ENCODE measurements at regions not wholly inside any gene's neighbourhood (a gene's known extent, or its start where the extent isn't known, plus 50 kb on each side); places are given as distances from the start of the nearest gene placed in this dataset.
"Not testable (repeated sequence)": the region's sequence is repeated elsewhere in the genome, so short reads cannot be mapped to it uniquely, and the experiment has no call there.

- no peak for DNase-seq
Observed at GRCh38 chr5:18999478-18999877, 988.5 kb downstream of the CDH18 start.

GRCh38 chr5:19001054-19001453 is 986.9 kb downstream of the CDH18 start:
- DNase-seq: no peak

- no peak for DNase-seq
Observed at GRCh38 chr5:19001539-19001938, 986.5 kb downstream of the CDH18 start.

DNA sequence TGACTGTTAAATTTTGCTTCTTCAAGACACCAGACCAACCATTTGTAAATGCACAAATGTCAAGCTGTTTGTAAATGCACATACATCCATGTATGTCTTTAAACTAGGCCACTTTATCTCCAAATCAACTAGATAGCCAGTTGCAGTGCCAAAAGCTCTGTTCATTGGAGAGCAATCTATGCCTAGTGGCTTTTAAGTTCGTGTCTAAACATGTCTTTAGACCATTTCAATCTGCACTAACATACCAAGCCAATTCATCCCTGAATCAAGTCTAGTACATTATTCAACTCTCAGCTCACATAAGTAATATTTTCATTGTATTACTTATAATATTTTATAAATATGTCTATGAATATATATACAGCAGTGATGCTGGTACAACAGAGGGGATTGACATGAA is 985.9 kb downstream of the CDH18 start:
- DNase-seq: no peak

DNA sequence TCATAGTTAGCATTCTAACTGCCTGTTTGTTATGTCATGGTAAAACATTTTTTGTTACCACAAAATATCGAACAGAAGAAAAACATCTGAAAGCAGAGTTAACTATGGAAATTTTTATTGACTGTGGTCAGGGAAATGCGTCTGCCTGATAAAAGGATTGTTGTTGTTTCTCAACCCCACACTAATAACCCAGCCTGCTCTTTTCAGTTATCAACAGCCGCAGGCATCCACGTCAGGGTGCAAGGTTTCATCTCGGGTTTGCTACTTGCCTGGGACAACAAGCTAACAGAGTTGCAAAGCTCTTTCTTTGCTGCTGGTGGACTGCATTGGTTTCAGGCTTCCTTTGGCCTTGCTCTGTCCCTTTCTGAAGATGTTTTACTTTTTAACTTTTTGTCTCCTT is 969.2 kb downstream of the CDH18 start:
- DNase-seq: no peak

GRCh38 chr5:19031491-19031890 is 956.5 kb downstream of the CDH18 start:
- DNase-seq: no peak

DNA sequence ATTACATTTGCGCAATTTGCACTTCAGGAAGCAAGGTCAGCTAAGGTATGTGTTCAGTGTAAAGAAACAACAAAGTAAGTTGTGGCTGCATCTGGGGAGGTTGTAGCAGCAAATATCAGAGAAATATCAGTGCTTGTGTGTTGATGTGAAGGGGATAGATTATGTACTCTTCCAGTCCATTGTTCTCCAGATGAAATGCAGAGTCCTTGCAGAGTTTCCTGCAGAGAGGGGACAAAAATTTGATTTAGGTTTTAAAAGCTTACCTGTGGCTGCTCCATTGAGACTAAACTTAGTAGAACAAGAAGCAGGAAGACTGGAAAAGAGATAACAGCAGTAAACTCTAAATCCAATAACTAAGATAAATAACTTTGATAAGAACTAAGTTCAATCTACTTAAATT is 952.2 kb downstream of the CDH18 start:
- DNase-seq: no peak

DNA sequence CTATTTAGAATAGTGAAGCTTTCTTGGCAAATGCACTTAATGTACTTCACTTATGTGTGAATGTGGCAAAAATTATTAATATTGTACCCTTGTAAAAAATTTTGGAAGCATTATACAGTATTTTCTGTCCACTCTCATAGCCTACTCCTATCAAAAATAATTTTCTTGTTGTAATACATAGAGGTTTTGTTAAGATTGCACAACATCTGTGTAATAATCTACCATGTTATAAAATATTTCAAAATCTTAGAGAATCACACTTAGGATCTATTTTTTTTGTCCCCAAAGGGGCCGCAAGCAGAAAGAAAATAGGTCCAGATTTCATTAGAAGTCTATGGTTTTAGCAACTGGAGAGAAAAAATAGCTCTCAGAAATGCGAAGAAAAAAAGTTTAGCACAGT is 945.9 kb downstream of the CDH18 start:
- DNase-seq: no peak

- DNase-seq: no peak
Observed at GRCh38 chr5:19044311-19044710, 943.7 kb downstream of the CDH18 start.

GRCh38 chr5:19044931-19045695 is 942.9 kb downstream of the CDH18 start:
- DNase-seq: no peak

- no peak for DNase-seq
Observed at GRCh38 chr5:19047277-19047676, 940.7 kb downstream of the CDH18 start.

- DNase-seq: no peak
Observed at GRCh38 chr5:19048726-19049125, 939.3 kb downstream of the CDH18 start.

DNA sequence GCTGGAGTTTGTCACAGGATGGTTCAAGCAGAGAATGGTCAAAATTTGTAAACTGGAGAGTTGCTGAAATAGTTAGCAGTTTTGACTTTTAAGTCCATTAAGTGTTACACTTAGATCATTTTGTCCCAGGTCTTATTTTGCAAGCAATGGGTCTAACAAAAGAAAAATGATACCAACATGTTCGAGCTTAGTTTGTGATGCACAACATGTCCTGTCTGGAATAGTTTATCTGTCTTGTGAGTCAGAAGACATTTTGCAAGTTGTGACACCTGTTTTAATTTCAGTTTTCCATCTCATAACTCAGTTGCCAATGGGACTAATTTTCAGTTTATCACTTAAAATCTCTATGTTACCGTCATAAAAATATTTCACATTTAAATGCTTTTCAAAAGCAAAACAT is 929.8 kb downstream of the CDH18 start:
- DNase-seq: no peak

DNA sequence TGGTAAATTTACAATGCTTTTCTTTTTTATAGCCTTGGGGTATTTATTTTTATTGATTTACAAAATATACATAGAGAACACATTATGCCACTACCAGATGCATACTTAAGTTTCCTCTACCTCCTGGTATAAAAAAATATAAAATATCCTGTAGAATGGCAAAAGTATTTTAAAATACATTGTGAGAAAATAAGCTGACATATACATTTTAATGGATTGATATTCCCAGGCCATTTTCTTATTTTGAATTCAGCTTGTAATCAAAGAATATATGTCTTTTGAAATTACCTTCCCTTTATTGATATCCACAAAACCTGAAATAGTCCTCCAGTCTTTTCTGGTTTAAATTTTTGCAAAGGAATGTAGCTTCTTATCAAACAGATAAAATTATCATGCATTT is 923.9 kb downstream of the CDH18 start:
- no peak for DNase-seq

- DNase-seq: no peak
Observed at GRCh38 chr5:19067741-19068140, 920.3 kb downstream of the CDH18 start.

DNA sequence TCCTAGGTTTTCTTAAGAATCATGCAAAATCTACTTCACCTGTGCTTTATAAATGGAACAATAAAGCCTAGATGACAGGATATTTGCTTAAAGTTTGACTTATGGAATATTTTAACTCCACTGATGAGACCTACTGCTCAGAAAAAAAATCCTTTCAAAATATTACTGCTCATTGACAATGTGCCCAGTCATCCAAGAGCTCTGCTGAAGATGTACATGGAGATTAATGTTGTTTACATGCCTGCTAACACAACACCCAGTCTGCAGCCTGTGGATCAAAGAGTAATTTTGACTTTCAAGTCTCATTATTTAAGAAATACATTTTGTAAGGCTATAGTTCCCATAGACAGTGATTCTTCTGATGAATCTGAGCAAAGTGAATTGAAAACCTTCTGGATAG is 889.6 kb downstream of the CDH18 start:
- no peak for DNase-seq

GRCh38 chr5:19099195-19099594 is 888.8 kb downstream of the CDH18 start:
- no peak for DNase-seq

DNA sequence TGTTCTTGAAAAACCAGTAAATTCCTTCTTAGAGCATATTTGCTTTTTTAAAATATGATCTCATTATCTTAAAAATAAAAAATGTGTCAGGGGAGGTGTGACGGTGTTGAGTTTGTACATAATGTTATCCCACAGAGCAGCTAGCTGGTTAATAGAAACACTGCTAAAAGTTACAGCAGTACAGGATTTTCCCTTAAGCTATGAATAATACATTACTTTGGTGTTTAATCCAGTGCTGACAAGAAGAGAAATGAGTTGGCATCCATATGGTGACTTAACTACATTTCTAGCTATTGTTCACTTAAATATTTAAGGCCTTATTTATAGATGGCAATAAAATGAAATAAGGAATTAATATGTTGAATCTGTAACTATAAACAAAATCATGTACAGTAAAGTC is 883.1 kb downstream of the CDH18 start:
- no peak for DNase-seq

GRCh38 chr5:19122923-19123322 is 865.1 kb downstream of the CDH18 start:
- DNase-seq: no peak

DNA sequence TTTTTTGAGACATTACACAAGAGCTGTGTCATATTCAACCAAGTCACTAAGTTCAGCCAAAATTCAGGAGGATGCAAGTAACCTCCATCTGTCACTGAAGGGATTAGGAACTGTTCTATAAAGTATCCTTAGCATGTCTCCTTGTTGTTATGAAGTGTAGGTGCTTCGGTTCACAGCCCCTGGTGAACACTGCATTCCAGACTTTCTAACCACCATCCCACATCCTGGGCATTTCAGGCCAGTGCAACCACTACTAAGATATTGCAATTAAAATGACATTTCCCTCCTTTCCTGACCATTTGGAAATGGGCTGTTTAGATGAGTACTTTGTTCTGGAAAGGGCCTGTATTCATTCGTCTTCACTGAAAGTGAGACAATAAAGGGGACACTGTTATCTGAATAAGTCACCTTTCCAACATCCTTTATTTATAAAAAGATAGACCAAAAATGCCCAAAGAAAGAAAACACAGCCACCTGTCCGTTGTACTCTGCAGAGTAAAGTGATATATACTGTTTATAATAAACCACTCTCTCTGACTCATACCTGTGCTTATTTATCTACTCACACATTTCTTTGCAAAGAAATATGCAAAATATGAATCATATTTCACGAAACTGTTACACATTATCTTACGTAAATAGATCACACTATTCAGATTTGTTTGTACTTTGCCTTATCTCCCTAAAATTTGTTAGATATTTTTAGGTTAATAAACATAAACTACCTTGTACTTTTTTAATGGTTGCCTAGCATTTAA is 861.9 kb downstream of the CDH18 start:
- DNase-seq: no peak

DNA sequence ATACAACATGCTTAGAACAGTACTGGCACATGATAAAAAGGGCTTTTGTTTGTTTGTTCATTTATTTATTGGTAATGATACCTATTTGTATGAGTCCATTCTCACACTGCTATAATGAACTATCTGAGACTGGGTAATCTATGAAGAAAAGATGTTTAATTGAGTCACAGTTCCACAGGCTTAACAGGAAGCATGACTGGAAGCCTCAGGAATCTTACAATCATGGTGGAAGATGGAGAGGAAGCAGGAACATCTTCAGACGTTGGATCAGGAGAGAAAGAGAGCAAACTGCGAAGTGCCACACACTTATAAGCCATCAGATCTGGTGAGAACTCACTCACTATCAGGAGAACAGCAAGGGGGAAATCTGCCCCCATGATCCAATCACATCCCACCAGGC is 847.7 kb downstream of the CDH18 start:
- no peak for DNase-seq

GRCh38 chr5:19141937-19142524 is 846.0 kb downstream of the CDH18 start:
- DNase-seq: not testable (repeated sequence)

GRCh38 chr5:19142713-19143414 is 845.1 kb downstream of the CDH18 start:
- not testable (repeated sequence) for DNase-seq

GRCh38 chr5:19143935-19144334 is 844.1 kb downstream of the CDH18 start:
- DNase-seq: no peak
